ENCODE measurements at regions not wholly inside any gene's neighbourhood (a gene's known extent, or its start where the extent isn't known, plus 50 kb on each side); places are given as distances from the start of the nearest gene placed in this dataset.

DNA sequence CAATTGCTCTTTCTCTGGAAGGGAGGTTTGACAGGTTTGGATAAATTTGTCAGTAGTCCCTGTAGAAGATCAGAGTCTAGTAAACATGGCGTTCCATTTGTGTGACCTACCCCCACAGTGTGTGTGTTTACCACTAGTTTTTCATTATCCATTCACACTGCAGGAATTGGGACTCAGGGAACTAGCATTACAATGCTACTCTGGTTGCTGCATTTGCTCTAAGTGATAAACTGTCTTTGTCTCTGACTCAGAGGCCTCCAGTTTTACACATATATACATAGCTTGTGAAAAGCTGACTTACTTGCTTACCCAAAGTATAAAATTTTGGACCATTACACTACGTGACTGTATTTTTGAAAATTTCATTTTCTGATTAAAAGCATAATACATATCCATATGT is 1604.0 kb downstream of the REEP3 start:
- TF ChIP-seq YY1 (IDR thresholded peaks at IDR 0.05; ENCODE audit: insufficient read depth, insufficient read length): no peak
- TF ChIP-seq ZNF274 (IDR thresholded peaks at IDR 0.05; ENCODE audit: low read depth, low read length): no peak
- TF ChIP-seq SUZ12 (IDR thresholded peaks at IDR 0.05; ENCODE audit: extremely low read depth, insufficient read depth, insufficient read length): no peak
- Histone ChIP-seq H3K4me3 (ENCODE audit: insufficient read length, low read depth) (no peak overlapping the region), H3K36me3 (ENCODE audit: insufficient read depth, insufficient read length, low read length) (no peaks in the 10 kb centered on the region), H3K4me1 (ENCODE audit: insufficient read depth, insufficient read length) (no peaks in the 10 kb centered on the region), H3K9me3 (ENCODE audit: insufficient read depth, low read length) (no peaks in the 10 kb centered on the region), H3K9ac (ENCODE audit: insufficient read length, low read depth) (no peak overlapping the region), H3K27me3 (ENCODE audit: insufficient read depth, insufficient read length) (no peaks in the 10 kb centered on the region)
- DNase-seq (ENCODE audit: low read depth, low spot score): peak; percentile 2

DNA sequence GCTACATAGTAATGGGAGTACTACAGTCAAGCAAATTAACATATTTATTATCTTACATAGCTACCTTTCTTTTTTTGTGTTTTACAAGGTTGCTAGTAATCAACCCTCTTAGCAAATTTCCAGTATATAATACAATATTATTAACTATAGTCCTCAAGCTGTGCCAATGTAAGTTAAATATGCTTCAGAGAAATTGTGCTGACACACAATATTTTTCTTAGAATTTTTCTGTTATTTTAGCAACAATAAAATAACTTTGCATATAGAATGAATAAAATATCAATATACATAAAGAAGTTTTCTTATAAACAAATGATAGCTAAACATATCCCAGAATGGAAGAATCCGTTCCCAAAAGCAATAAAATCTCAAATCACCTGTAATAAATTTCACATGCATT is 1605.1 kb downstream of the REEP3 start:
- H3K9me3 ChIP-seq (ENCODE audit: insufficient read depth, low read length): no peaks in the 10 kb centered on the region
- no peaks in the 10 kb centered on the region for H3K4me1 ChIP-seq (ENCODE audit: insufficient read depth, insufficient read length)
- H3K4me3 ChIP-seq (ENCODE audit: insufficient read length, low read depth): no peak overlapping the region
- TF ChIP-seq SUZ12 (IDR thresholded peaks at IDR 0.05; ENCODE audit: extremely low read depth, insufficient read depth, insufficient read length) (no peak), YY1 (IDR thresholded peaks at IDR 0.05; ENCODE audit: insufficient read depth, insufficient read length) (no peak), ZNF274 (IDR thresholded peaks at IDR 0.05; ENCODE audit: low read depth, low read length) (no peak)
- H3K9ac ChIP-seq (ENCODE audit: insufficient read length, low read depth): no peak overlapping the region
- no peaks in the 10 kb centered on the region for H3K36me3 ChIP-seq (ENCODE audit: insufficient read depth, insufficient read length, low read length)
- H3K27me3 ChIP-seq (ENCODE audit: insufficient read depth, insufficient read length): no peaks in the 10 kb centered on the region
- no peak for DNase-seq (ENCODE audit: low read depth, low spot score)

DNA sequence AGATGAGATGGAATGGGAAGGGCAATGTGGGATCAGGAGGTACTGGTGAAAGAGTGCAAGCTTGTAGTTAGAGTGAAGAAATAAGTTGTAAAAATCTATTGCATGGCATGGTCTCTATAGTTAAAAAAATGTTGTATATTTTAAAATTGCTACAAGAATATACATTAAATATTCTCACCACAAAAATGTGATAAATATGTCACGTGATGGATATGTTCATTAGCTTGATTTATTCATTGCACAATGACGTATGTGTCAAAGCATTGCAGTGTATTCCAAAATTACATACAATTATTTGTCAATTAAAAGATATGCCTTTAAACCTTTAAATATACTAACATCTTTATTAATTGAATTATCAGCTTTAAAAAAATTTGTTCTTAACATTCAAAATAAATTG is 1607.1 kb downstream of the REEP3 start:
- no peaks in the 10 kb centered on the region for H3K9me3 ChIP-seq (ENCODE audit: insufficient read depth, low read length)
- TF ChIP-seq YY1 (IDR thresholded peaks at IDR 0.05; ENCODE audit: insufficient read depth, insufficient read length): no peak
- no peak for TF ChIP-seq ZNF274 (IDR thresholded peaks at IDR 0.05; ENCODE audit: low read depth, low read length)
- no peak for TF ChIP-seq SUZ12 (IDR thresholded peaks at IDR 0.05; ENCODE audit: extremely low read depth, insufficient read depth, insufficient read length)
- no peaks in the 10 kb centered on the region for H3K4me1 ChIP-seq (ENCODE audit: insufficient read depth, insufficient read length)
- no peaks in the 10 kb centered on the region for H3K36me3 ChIP-seq (ENCODE audit: insufficient read depth, insufficient read length, low read length)
- no peaks in the 10 kb centered on the region for H3K27me3 ChIP-seq (ENCODE audit: insufficient read depth, insufficient read length)
- H3K4me3 ChIP-seq (ENCODE audit: insufficient read length, low read depth): no peak overlapping the region
- no peak overlapping the region for H3K9ac ChIP-seq (ENCODE audit: insufficient read length, low read depth)
- DNase-seq (ENCODE audit: low read depth, low spot score): no peak

DNA sequence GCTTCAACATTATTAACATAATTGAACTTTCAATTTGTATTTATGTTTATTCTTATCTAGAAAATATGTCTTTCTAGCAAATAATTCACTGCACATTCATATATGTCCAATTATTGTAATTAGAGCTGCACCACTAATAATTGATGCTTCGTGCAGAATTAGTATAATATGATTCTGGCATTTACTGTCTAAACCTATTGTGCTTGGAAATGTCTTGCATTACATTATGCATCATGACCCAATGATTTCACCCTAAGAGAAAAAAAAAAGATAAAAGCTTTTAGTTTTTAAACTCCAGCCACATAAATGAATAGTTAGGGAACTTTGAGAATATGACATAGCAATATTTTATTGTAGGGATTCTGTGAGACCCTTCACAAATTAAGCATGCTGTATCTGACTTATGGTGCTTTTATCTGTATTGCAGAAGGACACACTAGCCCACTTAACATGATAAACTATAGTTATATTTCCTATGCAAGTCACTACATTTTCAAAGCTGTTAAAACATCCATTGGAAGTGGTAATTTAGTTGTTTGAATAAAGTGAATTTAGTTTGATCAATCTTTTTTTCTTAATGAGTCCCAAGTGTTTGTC is 1609.1 kb downstream of the REEP3 start:
- DNase-seq (ENCODE audit: low read depth, low spot score): no peak
- Histone ChIP-seq H3K4me3 (ENCODE audit: insufficient read length, low read depth) (no peak overlapping the region), H3K27me3 (ENCODE audit: insufficient read depth, insufficient read length) (no peaks in the 10 kb centered on the region), H3K36me3 (ENCODE audit: insufficient read depth, insufficient read length, low read length) (no peaks in the 10 kb centered on the region), H3K9ac (ENCODE audit: insufficient read length, low read depth) (no peak overlapping the region), H3K9me3 (ENCODE audit: insufficient read depth, low read length) (no peaks in the 10 kb centered on the region), H3K4me1 (ENCODE audit: insufficient read depth, insufficient read length) (no peaks in the 10 kb centered on the region)
- no peak for TF ChIP-seq YY1 (IDR thresholded peaks at IDR 0.05; ENCODE audit: insufficient read depth, insufficient read length)
- TF ChIP-seq ZNF274 (IDR thresholded peaks at IDR 0.05; ENCODE audit: low read depth, low read length): no peak
- no peak for TF ChIP-seq SUZ12 (IDR thresholded peaks at IDR 0.05; ENCODE audit: extremely low read depth, insufficient read depth, insufficient read length)

DNA sequence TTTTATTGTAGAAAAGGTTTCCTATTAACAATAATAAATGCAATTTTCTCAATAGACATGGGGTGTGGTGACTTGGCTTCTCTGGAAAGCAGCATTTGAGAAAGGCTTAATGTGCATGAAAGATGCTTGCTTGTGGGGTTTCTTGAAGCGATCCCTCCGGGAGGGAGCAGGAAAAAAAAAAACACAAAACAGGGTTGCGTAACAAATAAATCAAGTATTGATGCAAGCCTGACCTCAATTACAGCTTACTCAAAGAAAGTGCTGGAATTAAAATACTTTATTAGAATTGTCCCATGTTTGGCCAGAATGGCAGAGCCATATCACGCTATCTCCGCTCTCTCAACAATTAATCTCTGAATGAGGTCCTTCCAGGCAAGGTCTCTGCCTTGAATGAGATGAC is 1612.5 kb downstream of the REEP3 start:
- DNase-seq (ENCODE audit: low read depth, low spot score): no peak
- no peak for TF ChIP-seq SUZ12 (IDR thresholded peaks at IDR 0.05; ENCODE audit: extremely low read depth, insufficient read depth, insufficient read length)
- no peak for TF ChIP-seq YY1 (IDR thresholded peaks at IDR 0.05; ENCODE audit: insufficient read depth, insufficient read length)
- no peak for TF ChIP-seq ZNF274 (IDR thresholded peaks at IDR 0.05; ENCODE audit: low read depth, low read length)

DNA sequence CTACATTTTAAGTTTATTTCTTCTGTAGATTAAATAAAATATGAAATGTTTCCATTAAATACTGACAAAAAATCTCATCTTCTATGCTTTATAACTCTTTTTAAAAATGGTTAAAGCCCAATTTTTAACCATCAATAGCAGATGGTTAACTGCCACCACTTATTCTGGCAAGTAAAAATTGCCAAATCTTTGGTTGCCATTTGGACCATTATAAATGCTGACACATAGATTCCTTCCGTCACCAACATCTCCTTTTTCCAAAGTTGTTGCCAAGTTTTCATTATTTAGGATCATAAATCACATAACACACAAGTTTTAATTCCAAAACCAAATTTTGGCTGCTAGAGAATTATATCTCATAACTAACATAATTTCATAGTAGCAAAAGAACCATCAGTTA is 1614.3 kb downstream of the REEP3 start:
- no peaks in the 10 kb centered on the region for H3K27me3 ChIP-seq (ENCODE audit: insufficient read depth, insufficient read length)
- DNase-seq (ENCODE audit: low read depth, low spot score): no peak
- H3K4me1 ChIP-seq (ENCODE audit: insufficient read depth, insufficient read length): no peaks in the 10 kb centered on the region
- H3K9ac ChIP-seq (ENCODE audit: insufficient read length, low read depth): no peak overlapping the region
- TF ChIP-seq ZNF274 (IDR thresholded peaks at IDR 0.05; ENCODE audit: low read depth, low read length): no peak
- no peak for TF ChIP-seq YY1 (IDR thresholded peaks at IDR 0.05; ENCODE audit: insufficient read depth, insufficient read length)
- no peak for TF ChIP-seq SUZ12 (IDR thresholded peaks at IDR 0.05; ENCODE audit: extremely low read depth, insufficient read depth, insufficient read length)
- no peak overlapping the region for H3K4me3 ChIP-seq (ENCODE audit: insufficient read length, low read depth)
- no peaks in the 10 kb centered on the region for H3K36me3 ChIP-seq (ENCODE audit: insufficient read depth, insufficient read length, low read length)
- no peaks in the 10 kb centered on the region for H3K9me3 ChIP-seq (ENCODE audit: insufficient read depth, low read length)

More for the DNA sequence above, 1612.5 kb downstream of the REEP3 start:
- Histone ChIP-seq H3K4me1 (ENCODE audit: insufficient read depth, insufficient read length) (no peaks in the 10 kb centered on the region), H3K27me3 (ENCODE audit: insufficient read depth, insufficient read length) (no peaks in the 10 kb centered on the region), H3K9ac (ENCODE audit: insufficient read length, low read depth) (no peak overlapping the region), H3K4me3 (ENCODE audit: insufficient read length, low read depth) (no peak overlapping the region), H3K36me3 (ENCODE audit: insufficient read depth, insufficient read length, low read length) (no peaks in the 10 kb centered on the region), H3K9me3 (ENCODE audit: insufficient read depth, low read length) (no peaks in the 10 kb centered on the region)

DNA sequence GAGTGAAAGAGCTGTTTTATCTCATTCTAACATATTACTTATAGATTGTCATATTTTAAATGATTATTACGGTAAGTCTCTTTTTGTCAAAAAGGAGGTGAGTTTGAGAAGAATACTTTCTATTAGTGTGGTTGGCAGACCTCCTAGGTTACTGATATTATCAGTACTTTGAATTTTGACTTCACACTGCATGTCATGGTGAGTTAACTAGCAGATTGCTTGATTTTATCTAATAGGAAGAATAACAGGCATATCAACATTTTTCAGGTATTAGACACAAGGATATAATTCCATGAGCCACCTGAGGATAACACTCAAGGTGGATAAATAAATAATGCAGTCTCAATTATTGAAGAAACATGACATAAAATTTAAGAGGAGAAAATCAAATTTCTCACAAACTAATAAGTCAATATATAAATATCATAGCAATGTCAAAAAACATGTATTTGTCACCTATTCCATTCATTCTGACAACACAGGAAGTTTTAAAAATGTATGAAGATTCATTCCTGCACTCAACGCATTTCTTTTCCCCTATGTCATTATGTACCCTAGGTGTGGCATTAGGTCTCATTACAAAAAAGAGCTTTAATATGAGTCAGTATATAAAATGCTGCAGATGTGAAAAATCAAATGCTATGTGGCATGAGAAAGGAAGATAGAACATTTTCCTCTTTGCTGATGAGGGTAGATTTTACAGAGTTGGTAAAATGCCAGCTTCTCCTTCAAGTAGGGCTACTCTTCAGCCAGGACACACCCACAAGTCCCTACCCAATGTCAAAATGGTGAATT is 1621.6 kb downstream of the REEP3 start:
- H3K4me1 ChIP-seq (ENCODE audit: insufficient read depth, insufficient read length): no peaks in the 10 kb centered on the region
- DNase-seq (ENCODE audit: low read depth, low spot score): no peak
- H3K4me3 ChIP-seq (ENCODE audit: insufficient read length, low read depth): no peak overlapping the region
- H3K27me3 ChIP-seq (ENCODE audit: insufficient read depth, insufficient read length): no peaks in the 10 kb centered on the region
- no peak overlapping the region for H3K9ac ChIP-seq (ENCODE audit: insufficient read length, low read depth)
- TF ChIP-seq SUZ12 (IDR thresholded peaks at IDR 0.05; ENCODE audit: extremely low read depth, insufficient read depth, insufficient read length): no peak
- TF ChIP-seq YY1 (IDR thresholded peaks at IDR 0.05; ENCODE audit: insufficient read depth, insufficient read length): no peak
- TF ChIP-seq ZNF274 (IDR thresholded peaks at IDR 0.05; ENCODE audit: low read depth, low read length): no peak
- no peaks in the 10 kb centered on the region for H3K9me3 ChIP-seq (ENCODE audit: insufficient read depth, low read length)
- H3K36me3 ChIP-seq (ENCODE audit: insufficient read depth, insufficient read length, low read length): no peaks in the 10 kb centered on the region

Measured in NT2/D1 (cell line).